Activated CD4-positive, alpha-beta memory T cell treated with anti-CD3 and anti-CD28 coated beads, Interleukin-2, amount 10 ng/mL, durations not matched to agents 7 days and 5 days (primary cell): ENCODE measurements at regions not wholly inside any gene's neighbourhood (a gene's known extent, or its start where the extent isn't known, plus 50 kb on each side); places are given as distances from the start of the nearest gene placed in this dataset.

ENCODE experiments used
- CTCF ChIA-PET: fragments of 350-600 bp; sonication (Branson Sonifier 250); formaldehyde crosslinking; loops from one replicate; lab custom pipeline; 2021; ENCODE audit warnings: antibody characterized with exemption, inconsistent platforms; lab: Charles Lee
- POLR2A ChIA-PET: fragments of 350-600 bp; sonication (Branson Sonifier 250); formaldehyde crosslinking; loops from one replicate; lab custom pipeline; 2021; ENCODE audit warnings: antibody characterized with exemption; lab: Charles Lee
- DNase-seq: peaks from one replicate; pipeline ENCODE4 v3.0.0-alpha.2; 2020
- H3K27ac Mint-ChIP-seq: one replicate; pipeline ENCODE4 v1.8.0; 2021; ENCODE audit warnings: mild to moderate bottlenecking, mixed read lengths
- H3K27me3 Mint-ChIP-seq: one replicate; pipeline ENCODE4 v1.8.0; 2021; ENCODE audit warnings: mixed read lengths
- H3K36me3 Mint-ChIP-seq: one replicate; pipeline ENCODE4 v1.8.0; 2021; ENCODE audit warnings: low read depth, mixed read lengths
- H3K4me1 Mint-ChIP-seq: one replicate; pipeline ENCODE4 v1.8.0; 2021; ENCODE audit warnings: mixed read lengths
- H3K4me3 Mint-ChIP-seq: one replicate; pipeline ENCODE4 v1.8.0; 2021; ENCODE audit warnings: mild to moderate bottlenecking, mixed read lengths
- H3K9me3 Mint-ChIP-seq: one replicate; pipeline ENCODE4 v1.8.0; 2021; ENCODE audit warnings: mixed read lengths

DNA sequence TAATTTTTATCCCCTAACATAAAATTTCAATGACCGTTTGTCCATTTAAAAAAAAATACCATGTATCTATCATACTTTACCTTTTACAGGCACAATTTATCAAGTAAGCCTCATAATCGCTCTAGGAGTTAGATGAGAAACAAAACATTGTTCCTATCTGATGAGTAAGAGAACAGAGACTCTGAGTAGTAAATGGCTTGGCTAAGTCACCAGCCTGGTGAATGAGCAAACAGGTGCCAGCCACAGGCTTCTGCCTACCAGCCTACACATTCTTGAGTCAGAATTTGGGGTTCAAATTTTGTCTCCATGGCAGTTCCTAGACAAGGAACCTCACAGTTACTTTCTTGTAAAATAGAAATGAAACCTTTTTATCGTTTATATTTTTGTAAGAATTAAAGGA lies 235.4 kb downstream of the HGF start:
- no peaks in the 10 kb centered on the region for H3K36me3 Mint-ChIP-seq
- ChIA-PET CTCF (no interaction called here), POLR2A (no interaction called here)
- DNase-seq: no peak
- H3K4me1 Mint-ChIP-seq: no peaks in the 10 kb centered on the region
- H3K9me3 Mint-ChIP-seq: peaks cover 9% of the 10 kb centered on the region
- no peak overlapping the region for H3K4me3 Mint-ChIP-seq
- no peak overlapping the region for H3K27ac Mint-ChIP-seq
- no peaks in the 10 kb centered on the region for H3K27me3 Mint-ChIP-seq

DNA sequence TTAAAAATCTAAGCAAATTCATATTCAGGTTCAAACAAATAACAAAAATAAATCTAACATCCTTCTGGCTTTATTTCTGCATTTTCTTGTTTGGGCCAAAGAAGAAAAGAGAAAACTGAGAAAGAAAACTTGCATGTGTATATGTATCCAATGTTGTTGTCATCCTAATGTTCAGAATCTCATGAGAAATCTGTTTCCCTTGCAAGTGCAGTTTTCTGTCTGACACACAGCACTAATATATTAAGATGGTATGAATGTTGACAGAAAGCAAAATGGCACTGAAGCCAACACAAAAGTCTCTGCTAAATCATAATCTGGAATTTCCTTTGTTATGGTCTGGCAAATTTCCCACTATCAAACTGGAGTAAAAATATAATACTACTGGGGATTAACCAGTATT lies 235.9 kb downstream of the HGF start:
- no peak for DNase-seq
- Mint-ChIP-seq H3K27ac (no peak overlapping the region), H3K9me3 (peaks cover 9% of the 10 kb centered on the region), H3K27me3 (no peaks in the 10 kb centered on the region), H3K36me3 (no peaks in the 10 kb centered on the region), H3K4me1 (no peaks in the 10 kb centered on the region), H3K4me3 (no peak overlapping the region)
- ChIA-PET POLR2A (no interaction called here), CTCF (no interaction called here)

DNA sequence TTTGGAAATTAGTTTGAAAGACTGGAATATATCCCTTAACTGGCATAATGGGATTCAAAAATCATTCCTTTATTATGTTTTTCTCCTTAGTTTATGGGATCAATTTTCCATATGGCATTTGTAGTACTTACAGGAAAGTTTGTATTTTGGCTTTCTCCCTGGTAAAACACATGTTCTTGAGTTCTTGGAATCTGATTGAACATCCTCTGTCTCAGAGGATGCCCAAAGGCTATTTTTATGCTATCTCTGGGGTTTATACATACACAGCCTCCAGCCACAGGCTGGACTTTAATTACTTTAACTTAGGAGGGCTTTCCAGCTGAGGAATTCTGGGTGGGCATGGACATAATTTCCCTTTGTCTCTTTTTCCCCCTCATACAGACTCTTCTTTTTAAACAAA lies 236.4 kb downstream of the HGF start:
- H3K4me3 Mint-ChIP-seq: no peak overlapping the region
- POLR2A ChIA-PET: no interaction called here

DNA sequence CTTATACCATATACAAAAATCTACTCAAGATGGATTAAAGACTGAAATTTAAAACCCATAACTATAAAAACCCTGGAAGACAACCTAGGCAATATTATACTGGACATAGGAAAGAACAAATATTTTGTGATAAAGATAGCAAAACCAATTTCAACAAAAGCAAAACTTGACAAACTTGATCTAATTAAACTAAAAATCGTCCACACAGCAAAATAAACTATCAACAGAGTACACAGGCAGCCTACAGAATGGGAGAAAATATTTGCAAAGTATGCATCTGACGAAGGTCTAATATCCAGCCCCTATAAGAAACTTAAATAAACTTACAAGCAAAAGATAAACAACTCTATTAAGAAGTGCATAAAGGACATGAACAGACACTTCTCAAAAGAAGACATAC lies 240.1 kb downstream of the HGF start:
- no peak overlapping the region for H3K27ac Mint-ChIP-seq
- DNase-seq: no peak
- H3K36me3 Mint-ChIP-seq: no peaks in the 10 kb centered on the region
- ChIA-PET POLR2A (no interaction called here), CTCF (no interaction called here)
- H3K9me3 Mint-ChIP-seq: peaks cover 3% of the 10 kb centered on the region
- no peak overlapping the region for H3K4me3 Mint-ChIP-seq
- no peaks in the 10 kb centered on the region for H3K27me3 Mint-ChIP-seq
- no peaks in the 10 kb centered on the region for H3K4me1 Mint-ChIP-seq

More for the DNA sequence above, 236.4 kb downstream of the HGF start:
- CTCF ChIA-PET: no interaction called here
- Mint-ChIP-seq H3K4me1 (no peaks in the 10 kb centered on the region), H3K27ac (no peak overlapping the region), H3K36me3 (no peaks in the 10 kb centered on the region), H3K9me3 (peaks cover 9% of the 10 kb centered on the region), H3K27me3 (no peaks in the 10 kb centered on the region)
- DNase-seq: no peak

GRCh38 chr7:81527651-81528050 lies 242.2 kb downstream of the HGF start:
- ChIA-PET CTCF (no interaction called here), POLR2A (no interaction called here)
- H3K9me3 Mint-ChIP-seq: peaks cover 3% of the 10 kb centered on the region
- H3K27me3 Mint-ChIP-seq: no peaks in the 10 kb centered on the region
- H3K4me3 Mint-ChIP-seq: no peak overlapping the region
- no peak for DNase-seq
- H3K4me1 Mint-ChIP-seq: no peaks in the 10 kb centered on the region
- H3K36me3 Mint-ChIP-seq: no peaks in the 10 kb centered on the region
- no peak overlapping the region for H3K27ac Mint-ChIP-seq

- DNase-seq: no peak
- H3K4me3 Mint-ChIP-seq: no peak overlapping the region
- ChIA-PET CTCF (no interaction called here), POLR2A (no interaction called here)
- peaks cover 3% of the 10 kb centered on the region for H3K9me3 Mint-ChIP-seq
- H3K27me3 Mint-ChIP-seq: no peaks in the 10 kb centered on the region
- H3K27ac Mint-ChIP-seq: no peak overlapping the region
- no peaks in the 10 kb centered on the region for H3K36me3 Mint-ChIP-seq
- H3K4me1 Mint-ChIP-seq: no peaks in the 10 kb centered on the region
Measured at GRCh38 chr7:81526971-81527370, 242.9 kb downstream of the HGF start.

DNA sequence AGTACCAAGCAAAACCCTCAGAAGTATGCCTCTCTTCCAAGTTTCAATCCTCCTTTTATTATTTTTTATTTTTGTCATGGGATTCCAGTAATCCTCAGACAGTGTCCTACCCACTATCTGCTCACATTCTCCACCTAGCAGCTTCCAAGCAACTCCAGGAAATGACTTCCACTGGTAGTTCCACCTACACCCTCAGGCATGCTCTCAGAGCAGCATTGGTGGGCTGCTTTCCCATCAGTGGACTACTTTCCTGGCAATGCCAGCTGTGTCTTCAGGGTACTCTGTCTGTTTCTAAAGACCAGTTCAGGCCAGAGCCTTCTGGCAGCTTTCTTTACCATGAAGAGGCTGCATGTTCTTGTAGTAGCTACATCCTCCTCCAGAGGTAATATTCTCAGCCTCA lies 244.0 kb downstream of the HGF start:
- DNase-seq: no peak
- no peaks in the 10 kb centered on the region for H3K4me1 Mint-ChIP-seq
- ChIA-PET POLR2A (no interaction called here), CTCF (no interaction called here)
- H3K27ac Mint-ChIP-seq: no peak overlapping the region
- H3K36me3 Mint-ChIP-seq: no peaks in the 10 kb centered on the region
- no peak overlapping the region for H3K4me3 Mint-ChIP-seq
- no peaks in the 10 kb centered on the region for H3K9me3 Mint-ChIP-seq
- no peaks in the 10 kb centered on the region for H3K27me3 Mint-ChIP-seq

- Mint-ChIP-seq H3K4me1 (no peaks in the 10 kb centered on the region), H3K27ac (no peak overlapping the region), H3K36me3 (no peaks in the 10 kb centered on the region), H3K4me3 (no peak overlapping the region), H3K9me3 (peaks cover 4% of the 10 kb centered on the region), H3K27me3 (no peaks in the 10 kb centered on the region)
- POLR2A ChIA-PET: no interaction called here
- DNase-seq: no peak
- CTCF ChIA-PET: no interaction called here
Measured at GRCh38 chr7:81519886-81520285, 250.0 kb downstream of the HGF start.

DNA sequence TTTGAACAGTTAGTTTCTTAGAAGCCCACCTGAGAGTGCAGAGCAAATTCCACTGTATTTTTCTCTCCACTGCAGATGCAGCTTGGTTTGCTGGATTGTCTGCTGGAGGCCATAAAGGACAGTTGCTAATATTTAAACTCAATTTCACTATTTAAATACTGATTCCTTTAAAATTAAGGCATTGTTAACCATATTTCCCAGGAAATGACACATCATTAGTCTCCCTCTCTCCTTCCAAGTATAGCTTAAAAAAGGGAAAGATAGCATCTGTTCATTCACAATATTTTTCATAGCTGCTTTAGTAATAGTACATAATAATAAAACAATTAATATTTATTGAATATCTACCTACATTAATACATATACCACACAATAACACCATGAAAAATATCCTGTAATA lies 252.9 kb downstream of the HGF start:
- peaks cover 4% of the 10 kb centered on the region for H3K9me3 Mint-ChIP-seq
- DNase-seq: no peak

DNA sequence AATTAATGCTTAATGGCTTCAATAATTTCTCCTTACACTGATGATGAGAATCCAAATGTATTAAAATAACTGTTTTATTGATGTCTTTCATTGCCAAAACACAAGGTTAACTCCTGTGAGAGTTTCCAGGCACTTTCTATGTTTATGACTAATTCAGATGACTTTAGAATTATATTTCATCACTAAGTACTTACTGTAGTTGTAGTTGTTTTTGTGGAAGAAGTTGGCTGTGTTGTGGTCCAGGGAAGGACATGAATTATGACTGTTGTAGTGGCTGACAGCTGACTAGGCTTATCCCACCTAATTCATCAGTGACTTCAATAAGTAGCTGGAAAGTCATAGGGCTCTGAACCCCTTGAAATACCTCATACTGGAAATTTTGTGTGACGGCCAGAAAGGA lies 254.8 kb downstream of the HGF start:
- DNase-seq: no peak
- ChIA-PET CTCF (no interaction called here), POLR2A (no interaction called here)
- Mint-ChIP-seq H3K27me3 (no peaks in the 10 kb centered on the region), H3K9me3 (peaks cover 4% of the 10 kb centered on the region), H3K4me1 (no peaks in the 10 kb centered on the region), H3K27ac (no peak overlapping the region), H3K4me3 (no peak overlapping the region), H3K36me3 (no peaks in the 10 kb centered on the region)

More for the DNA sequence above, 252.9 kb downstream of the HGF start:
- no peak overlapping the region for H3K27ac Mint-ChIP-seq
- H3K36me3 Mint-ChIP-seq: no peaks in the 10 kb centered on the region
- H3K4me1 Mint-ChIP-seq: no peaks in the 10 kb centered on the region
- ChIA-PET CTCF (no interaction called here), POLR2A (interaction anchor here (0.6 kb wide), 1 partner anchor 223 kb away, joined by 5 read pairs; no protein-coding TSS in a partner anchor)
- no peaks in the 10 kb centered on the region for H3K27me3 Mint-ChIP-seq
- no peak overlapping the region for H3K4me3 Mint-ChIP-seq

DNA sequence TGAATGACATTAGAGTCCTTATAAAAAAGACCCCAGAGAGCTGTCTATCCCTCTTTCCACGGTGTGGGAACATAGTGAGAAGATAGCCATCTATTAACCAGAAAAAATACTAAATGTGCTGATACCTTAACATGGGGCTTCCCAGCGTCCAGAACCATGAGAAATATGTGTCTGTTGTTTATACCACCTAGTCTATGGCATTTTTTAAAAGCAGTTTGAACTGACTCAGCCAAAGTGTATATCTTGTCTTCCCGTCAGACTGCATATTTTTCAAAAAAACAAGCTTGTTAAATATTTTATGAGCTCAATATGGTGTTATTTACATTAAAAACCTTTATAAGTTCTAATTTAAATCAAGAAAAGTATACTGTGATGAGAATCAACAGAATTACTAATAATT lies 255.3 kb downstream of the HGF start:
- CTCF ChIA-PET: no interaction called here

GRCh38 chr7:81510122-81510521 lies 259.7 kb downstream of the HGF start:
- Mint-ChIP-seq H3K9me3 (peaks cover 5% of the 10 kb centered on the region), H3K4me1 (no peaks in the 10 kb centered on the region), H3K27ac (no peak overlapping the region), H3K27me3 (no peaks in the 10 kb centered on the region), H3K4me3 (no peak overlapping the region), H3K36me3 (no peaks in the 10 kb centered on the region)
- ChIA-PET CTCF (no interaction called here), POLR2A (no interaction called here)
- no peak for DNase-seq

More for the DNA sequence above, 255.3 kb downstream of the HGF start:
- no peaks in the 10 kb centered on the region for H3K36me3 Mint-ChIP-seq
- no peak overlapping the region for H3K4me3 Mint-ChIP-seq
- DNase-seq: no peak
- POLR2A ChIA-PET: no interaction called here
- peaks cover 7% of the 10 kb centered on the region for H3K9me3 Mint-ChIP-seq
- no peaks in the 10 kb centered on the region for H3K27me3 Mint-ChIP-seq
- H3K27ac Mint-ChIP-seq: no peak overlapping the region
- no peaks in the 10 kb centered on the region for H3K4me1 Mint-ChIP-seq

DNA sequence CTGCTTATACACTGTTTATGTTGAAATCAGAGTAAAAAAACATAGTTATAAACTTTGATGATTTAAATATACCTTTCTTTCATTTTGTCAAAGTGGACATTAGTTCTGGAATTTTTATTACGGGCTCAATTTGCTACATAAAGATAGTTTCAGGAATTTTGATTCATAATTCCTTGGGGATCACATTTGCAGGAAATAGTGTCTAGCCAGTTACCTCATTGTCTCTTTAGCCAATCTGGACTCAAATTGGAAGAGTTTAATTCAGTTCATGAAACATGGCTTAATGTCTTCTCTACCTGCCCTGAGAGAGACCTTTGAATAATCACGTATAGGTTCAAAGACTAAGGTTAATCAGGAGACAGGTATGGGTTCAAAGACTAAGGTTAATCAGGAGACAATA lies 262.6 kb downstream of the HGF start:
- Mint-ChIP-seq H3K27me3 (no peaks in the 10 kb centered on the region), H3K36me3 (no peaks in the 10 kb centered on the region), H3K4me1 (no peaks in the 10 kb centered on the region), H3K27ac (no peak overlapping the region), H3K9me3 (peaks cover 3% of the 10 kb centered on the region), H3K4me3 (no peak overlapping the region)
- DNase-seq: no peak
- POLR2A ChIA-PET: no interaction called here
- CTCF ChIA-PET: no interaction called here

DNA sequence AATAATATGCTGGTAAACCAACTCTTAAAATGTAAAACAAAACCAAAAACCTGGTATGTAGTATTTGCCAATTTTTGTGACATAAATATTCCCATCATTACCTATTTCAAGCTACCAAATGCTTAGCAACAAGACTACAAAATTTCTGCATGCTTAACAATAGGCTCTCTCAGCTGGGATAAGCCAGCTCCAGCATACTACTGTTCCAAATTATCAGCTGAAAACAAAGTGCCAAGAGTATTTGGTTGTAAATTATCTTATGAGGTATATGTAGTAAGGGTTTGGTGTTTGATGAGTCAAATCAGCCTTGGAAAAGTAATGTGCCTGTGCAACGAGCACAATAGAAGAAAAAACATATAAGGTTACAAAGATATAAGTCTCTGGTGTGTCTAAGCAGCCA lies 263.2 kb downstream of the HGF start:
- H3K27ac Mint-ChIP-seq: no peak overlapping the region
- no peak overlapping the region for H3K4me3 Mint-ChIP-seq
- no peaks in the 10 kb centered on the region for H3K36me3 Mint-ChIP-seq
- H3K27me3 Mint-ChIP-seq: no peaks in the 10 kb centered on the region
- peaks cover 3% of the 10 kb centered on the region for H3K9me3 Mint-ChIP-seq
- ChIA-PET POLR2A (no interaction called here), CTCF (no interaction called here)
- no peak for DNase-seq
- no peaks in the 10 kb centered on the region for H3K4me1 Mint-ChIP-seq

- CTCF ChIA-PET: no interaction called here
- H3K36me3 Mint-ChIP-seq: no peaks in the 10 kb centered on the region
- H3K9me3 Mint-ChIP-seq: no peaks in the 10 kb centered on the region
- POLR2A ChIA-PET: no interaction called here
- H3K4me3 Mint-ChIP-seq: no peak overlapping the region
- no peak overlapping the region for H3K27ac Mint-ChIP-seq
- no peaks in the 10 kb centered on the region for H3K27me3 Mint-ChIP-seq
- DNase-seq: no peak
- no peaks in the 10 kb centered on the region for H3K4me1 Mint-ChIP-seq
Measured at GRCh38 chr7:81503771-81504170, 266.1 kb downstream of the HGF start.
